IPS DF 19.7 (cell line): ENCODE measurements at regions not wholly inside any gene's neighbourhood (a gene's known extent, or its start where the extent isn't known, plus 50 kb on each side); places are given as distances from the start of the nearest gene placed in this dataset.

ENCODE experiments used
- DNase-seq: peaks from one replicate; pipeline ENCODE4 v3.0.0-alpha.2; 2013; ENCODE audit warnings: low read depth, low spot score

DNA sequence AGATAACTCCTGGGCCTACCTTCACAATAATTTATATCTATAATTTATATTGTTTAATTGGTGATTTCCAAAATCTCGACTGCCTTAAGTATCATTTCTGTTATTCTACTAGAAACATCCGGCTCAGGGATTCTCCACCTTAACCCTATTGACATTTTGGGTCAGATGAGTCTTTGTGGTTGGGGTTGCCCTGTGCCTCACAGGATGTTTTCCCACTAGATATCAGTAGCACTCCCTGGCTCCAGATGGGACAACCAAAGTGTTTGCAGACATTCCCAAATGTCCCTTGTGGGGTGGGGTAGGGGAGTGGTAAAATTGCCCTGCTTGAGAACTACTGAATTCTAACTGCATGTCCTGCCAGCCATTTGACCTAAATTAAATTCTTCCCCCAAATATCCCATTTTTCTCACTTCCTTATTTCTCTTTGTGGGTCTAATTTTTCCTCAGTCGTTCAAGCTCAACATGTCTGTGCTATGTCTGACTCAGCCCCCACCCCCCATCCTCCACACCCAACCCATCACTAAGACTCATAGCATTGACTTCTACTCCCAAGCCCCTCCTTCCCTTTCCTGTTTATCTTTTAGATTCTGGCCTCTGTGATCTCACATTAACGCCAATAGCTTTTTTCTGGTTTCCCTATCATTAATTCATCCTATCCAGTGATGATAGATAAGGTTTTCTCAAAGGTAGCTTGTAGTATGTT is 545.1 kb downstream of the EFNB2 start:
- DNase-seq, result no peak

DNA sequence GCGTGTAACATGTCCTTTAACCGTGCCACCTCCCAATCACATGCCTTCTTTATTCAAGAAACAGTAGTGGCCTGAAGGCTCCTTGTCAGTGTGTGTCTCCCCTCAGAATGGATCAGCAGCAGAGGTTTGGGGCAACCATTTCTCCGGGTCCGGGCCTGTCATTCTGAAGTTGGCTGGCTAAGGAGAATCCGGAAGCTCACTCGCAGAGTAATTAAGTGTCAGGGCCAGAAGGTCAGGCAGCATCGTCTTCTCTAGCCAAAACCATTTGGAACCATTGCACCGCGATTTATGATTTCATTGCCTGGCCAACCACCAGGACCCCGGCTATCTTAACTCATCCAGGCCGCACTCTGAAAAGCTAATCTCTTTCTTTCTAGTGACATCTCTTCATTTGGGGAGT is 550.8 kb downstream of the EFNB2 start:
- DNase-seq, result no peak

DNA sequence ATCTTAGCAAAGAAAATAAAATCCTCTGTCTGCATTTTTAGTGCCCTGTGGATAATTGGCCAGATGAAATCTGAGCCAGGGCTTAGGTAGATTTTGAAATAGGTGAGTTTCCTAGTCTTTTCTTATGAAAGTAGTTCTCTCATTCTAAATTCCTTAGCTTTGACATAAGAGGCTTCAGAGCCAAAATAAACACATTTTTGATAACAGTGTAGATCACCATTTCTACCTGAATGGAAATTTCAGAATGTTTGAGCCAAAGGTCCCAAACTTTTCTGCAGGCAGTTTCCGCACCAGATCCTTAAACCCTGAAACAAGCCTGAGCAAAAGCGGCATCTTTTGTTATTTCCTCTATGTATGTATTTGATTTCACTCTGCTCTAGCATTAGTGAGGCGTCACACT is 551.2 kb downstream of the EFNB2 start:
- DNase-seq, result no peak

DNA sequence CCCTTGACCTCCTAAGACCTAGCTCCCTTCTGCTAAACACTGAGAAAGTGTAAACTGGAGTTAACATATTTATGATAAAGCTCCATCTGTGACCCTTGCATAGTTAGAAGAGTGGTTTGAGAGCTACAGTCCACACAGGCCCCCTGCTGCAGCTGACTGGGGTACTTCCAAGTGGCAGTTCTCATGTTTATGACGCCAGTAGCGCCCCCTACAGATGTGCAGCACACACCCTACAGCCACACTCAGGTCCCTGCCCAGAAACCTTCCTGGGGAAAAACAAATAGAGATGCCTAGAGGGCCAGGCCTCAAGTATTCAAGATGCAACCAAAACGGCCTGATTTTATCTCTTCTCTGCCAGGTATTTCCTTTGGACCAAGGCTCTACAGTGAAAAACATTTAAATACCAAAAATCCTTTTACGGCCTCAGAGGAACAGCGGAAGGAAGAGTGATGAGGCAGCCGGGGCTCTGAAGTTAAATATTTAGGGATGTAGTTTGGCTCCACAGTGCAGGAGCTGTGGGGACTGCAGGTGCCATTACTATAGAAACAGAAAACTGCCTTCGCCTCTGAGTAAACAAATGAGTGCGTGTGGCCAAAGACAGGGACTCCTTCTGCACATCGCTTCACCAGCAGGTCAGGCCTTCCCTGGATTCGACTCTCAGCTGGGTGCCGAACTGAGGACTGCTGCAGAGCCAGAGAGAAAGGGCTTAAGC is 553.1 kb downstream of the EFNB2 start:
- DNase-seq, result peak; percentile 33

DNA sequence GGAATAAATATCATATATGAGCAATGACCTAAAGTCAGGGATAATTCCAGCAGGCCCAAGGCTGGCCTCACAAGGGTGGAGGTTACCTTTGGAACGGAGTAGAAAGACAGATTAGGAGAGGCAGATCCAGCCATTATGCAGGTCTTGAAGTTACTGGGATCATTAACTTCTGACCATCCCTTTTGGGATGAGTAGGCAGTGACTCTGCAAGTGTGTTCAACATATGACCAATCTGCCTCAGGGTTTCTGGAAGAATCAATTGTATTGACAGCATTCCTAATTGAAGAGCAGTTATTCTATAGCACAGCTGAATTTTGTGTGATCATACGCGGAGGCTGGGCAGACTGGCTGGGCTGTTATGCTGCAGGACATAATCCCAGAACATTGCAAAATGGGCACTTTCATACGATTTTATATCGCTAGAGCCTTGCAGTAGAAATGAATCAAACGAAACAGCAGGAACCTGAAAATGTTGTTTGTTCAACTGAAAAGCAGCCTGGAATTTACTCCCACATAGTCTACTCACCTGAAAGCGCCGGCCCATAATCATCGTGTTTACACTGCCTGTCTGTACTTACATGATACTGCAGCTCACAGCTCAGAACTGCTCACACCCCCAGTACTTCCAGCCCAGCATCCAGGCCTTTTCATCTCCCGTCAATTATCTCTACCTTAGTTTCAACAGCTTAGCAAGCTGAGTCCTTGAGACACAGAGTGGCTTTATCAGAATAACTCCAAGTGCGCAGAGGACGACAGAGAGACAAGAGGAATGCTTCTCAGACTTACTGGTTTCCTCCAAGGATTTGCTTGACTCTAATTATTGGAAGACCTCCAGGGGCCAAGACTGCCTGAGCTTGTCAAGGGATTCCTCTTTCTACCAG is 556.1 kb downstream of the EFNB2 start:
- no peak for DNase-seq

DNA sequence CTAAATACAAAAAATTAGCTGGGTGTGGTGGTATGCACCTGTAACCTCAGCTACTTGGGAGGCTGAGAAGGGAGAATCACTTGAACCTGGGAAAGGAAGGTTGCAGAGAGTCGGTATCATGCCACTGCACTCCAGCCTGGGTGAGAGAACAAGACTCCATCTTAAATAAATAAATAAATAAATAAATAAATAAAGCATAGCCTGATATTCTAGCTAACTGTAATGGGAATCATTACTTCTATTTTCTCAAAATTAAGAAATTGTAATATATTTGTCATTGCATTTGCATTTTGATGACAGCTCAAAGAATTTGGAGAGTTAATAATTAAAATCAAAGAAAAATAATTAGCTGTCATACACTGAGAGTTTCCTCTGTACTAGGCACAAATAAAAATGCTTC is 561.1 kb downstream of the EFNB2 start:
- DNase-seq, result no peak

DNA sequence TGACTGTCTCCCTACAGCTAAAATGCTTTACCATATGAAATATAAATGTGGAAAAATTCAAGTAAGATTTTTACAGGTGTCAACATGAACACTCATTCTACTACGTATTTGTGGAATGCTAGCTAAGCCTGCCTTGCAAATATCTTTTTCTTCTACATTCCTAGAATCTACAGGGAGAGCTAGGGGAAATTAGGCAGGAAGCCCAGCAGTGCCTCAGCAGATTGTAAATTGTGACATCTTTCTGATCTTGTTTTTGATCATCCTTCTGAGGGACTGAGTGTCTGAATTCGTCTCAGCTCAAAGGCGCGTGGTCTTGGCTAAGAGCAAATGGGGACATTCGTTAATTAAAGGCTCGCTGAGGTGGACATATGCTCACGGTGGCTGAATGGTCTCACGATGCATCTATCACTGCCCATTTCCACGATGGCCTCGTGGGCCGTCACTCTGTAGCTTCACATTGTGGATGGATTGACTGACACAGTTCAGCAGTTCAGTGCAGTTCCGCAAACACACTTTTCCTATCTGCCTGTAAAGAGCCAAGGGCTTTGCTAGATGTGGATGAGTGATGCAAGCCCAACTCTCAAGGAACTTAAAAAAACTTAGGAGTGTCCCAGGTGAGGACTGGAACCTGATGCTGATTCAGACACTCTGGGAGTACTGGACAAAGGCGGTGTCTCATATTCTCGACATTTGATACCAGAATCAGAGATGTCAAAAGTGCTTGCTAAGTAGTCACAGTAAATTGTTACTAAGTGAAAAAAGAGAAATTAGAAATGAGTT is 562.5 kb downstream of the EFNB2 start:
- no peak for DNase-seq

DNA sequence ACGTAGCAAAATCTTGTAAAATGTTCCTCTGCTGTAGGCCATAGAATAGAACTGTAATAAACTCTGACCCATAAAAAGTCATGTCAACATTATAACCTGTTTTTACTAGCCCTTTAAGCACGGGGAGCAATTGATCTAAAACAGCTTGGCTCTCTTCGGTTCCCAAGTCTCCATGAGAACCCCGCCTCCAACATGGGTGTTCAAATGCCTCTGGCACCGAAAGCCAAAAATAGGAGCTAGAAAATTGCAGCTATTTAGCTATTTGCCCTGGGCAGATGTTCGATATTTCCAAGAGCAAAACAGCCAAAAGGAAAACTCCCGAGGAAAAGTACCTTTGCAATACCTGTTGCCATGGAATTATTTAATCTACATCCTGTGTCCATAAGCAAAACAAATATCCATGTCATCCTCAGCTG is 563.1 kb downstream of the EFNB2 start:
- no peak for DNase-seq

DNA sequence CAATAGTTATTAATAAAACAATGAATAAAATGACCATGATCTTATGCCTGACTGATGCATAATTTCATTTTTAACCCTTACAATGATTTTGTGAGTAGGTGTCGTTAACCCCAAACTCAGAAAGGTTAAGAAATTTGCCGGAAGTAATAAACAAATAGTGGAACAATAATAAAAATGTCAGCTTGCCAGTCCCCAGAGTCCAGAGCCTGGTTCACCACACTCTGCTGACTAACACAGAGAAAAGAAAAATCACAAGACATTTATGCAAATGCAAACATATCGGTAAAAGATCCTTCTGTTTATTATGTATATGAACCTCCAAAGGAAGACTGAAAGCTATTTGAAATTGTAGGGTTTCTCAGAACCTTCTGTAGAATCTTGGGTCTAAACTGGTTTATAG is 563.7 kb downstream of the EFNB2 start:
- no peak for DNase-seq

DNA sequence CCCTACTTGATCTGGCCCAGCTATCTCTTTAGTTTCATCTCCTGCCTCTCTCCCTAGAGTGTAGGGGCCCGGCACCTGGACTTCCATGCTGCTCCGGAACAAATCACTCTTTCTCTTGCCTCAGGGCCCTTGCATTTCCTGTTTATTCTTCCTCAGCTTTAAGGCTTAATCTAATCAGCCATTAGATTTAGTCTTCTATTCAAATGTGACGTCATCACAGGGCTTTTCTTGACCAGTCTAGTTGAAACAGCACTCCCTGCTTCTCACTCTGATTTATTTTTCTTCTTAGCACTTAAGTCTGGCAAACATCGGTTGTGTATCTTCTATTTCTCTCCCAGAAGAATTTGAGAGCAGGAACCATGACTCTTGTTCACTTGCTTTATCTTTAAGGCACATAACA is 564.1 kb downstream of the EFNB2 start:
- no peak for DNase-seq

DNA sequence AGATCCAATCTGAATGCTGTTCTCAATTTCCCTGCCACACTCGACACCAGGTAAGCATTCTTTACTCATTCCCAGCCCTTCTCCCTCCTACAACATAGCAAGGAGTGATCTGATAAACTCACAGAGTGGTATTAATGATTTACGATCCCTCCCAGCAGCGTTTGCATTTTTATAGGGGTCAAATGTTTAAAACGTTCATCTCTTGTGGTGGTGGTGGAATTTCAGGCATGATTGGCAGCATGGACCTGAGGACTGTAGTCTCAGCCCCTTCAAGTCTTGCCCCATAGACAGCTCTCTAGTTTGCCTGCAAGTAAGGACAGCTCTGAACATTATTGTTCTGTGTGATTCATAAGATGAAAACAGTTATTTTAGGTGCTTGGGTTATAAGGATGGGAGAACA is 565.7 kb downstream of the EFNB2 start:
- DNase-seq, result no peak

DNA sequence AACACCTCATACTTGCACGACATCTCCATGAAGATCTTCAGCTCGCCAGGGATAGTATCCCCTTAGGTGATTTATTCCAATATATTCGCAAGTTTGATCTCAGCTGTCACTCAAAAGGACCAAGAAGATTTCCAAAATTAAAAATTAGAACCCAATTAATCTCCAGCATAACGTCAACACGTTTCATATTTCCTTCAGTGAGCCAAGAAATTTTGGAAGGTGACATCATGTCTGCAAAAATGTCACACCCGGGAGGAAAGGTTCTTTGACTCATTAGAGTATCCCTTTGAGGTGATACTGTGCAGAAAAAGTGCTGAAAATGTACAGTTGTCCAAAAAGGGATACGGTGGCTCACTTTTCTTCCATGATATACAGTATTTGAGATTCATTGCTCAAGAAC is 569.6 kb downstream of the EFNB2 start:
- DNase-seq, result no peak

DNA sequence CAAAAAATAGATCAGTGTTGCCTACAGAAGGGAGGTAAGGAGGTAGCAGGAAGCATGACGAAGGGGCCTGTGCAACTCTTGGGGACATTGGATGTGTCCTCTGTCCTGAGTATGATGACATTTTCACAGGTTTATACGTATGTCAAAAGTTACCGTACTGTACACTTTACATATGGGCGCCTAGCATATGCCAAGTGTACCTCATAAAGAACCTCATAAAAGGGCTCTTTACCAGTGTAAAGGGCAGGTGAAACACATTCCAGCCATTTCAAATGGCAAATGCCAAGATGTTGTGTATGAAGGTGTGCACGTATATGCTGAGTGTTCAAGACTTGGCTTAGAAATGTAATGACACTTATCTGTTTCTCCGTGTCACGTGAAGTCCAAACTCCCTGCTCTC is 573.4 kb downstream of the EFNB2 start:
- DNase-seq, result no peak

DNA sequence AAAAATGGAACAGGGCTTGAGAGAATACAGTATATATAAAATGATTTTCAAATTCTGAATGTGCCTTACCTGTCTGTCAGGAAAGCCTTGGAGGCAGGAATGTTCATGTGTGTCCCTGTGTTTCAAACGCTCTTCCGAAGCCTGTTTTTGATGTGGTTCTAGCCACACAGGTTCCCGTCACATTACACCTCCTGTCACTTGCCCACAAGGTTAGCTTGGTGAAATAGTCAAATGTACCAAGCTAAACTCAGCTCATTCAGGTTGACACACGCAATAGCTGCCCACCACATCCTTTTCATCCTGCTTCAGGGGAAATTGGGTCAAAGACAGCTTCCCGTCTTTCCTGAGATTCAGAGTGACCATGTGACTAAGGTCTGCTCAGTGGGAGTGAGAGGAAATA is 574.0 kb downstream of the EFNB2 start:
- no peak for DNase-seq

DNA sequence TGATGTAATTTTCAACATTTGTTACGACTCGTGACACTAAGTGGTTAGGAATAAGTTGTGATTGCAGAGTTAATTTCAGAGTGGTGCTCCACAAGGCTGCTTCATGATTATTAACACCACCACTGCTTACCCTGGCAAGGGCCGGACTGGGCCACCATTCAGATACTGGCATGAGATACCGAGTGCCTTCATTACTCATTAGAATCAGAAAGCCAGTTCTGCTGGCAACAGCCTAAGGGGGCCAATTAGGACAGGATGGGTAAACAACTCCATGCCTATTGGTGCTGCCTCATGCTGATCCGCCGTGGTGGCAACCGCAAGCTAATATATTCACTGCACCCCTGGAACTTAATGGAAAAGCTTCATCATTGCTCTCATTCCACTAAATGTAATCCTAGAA is 575.1 kb downstream of the EFNB2 start:
- DNase-seq, result no peak

DNA sequence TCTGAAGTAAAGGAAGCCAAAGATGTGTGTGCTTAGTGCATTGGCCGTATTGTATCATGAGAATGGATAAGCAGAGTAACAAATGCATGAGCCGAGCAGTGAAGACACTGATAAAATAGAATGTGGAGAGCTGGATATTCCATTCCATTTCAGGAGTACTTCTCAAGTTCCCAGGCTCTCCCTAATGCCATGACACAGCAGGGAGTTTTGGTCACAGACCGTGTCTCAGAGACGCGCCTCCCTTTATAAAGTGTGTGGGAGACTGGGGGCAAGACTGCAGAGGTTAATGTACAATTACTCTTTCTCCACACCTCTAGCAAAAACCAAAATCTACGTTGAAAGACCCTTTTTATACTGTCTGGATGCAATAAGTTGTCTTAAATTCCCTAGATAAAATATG is 575.6 kb downstream of the EFNB2 start:
- no peak for DNase-seq

DNA sequence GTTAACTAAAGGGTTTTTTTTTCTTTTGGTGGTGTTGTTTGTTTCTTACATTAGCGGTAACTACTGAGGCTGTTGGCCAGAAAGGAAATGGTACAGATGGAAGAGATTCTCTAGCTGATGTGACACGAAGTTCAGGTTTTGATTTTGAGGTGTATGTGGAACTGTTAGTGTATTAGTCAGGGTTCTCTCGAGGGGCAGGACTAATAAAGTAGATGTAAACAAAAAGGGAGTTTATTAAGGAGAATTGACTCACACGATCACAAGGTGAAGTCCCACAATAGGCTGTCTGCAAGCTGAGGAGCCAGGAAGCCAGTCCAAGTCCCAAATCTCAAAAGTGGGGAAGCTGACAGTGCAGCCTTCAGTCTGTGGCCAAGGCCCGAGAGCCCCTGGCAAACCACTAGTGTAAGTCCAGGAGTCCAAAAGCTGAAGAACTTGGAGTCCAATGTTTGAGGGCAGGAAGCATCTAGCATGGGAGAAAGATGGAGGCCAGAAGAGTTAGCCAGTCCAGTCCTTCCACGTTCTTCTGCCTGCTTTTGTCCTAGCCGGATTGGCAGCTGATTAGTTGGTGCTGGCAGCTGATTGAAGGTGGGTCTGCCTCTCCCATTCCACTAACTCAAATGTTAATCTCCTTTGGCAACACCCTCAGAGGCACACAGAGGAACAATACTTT is 577.6 kb downstream of the EFNB2 start:
- DNase-seq, result no peak

DNA sequence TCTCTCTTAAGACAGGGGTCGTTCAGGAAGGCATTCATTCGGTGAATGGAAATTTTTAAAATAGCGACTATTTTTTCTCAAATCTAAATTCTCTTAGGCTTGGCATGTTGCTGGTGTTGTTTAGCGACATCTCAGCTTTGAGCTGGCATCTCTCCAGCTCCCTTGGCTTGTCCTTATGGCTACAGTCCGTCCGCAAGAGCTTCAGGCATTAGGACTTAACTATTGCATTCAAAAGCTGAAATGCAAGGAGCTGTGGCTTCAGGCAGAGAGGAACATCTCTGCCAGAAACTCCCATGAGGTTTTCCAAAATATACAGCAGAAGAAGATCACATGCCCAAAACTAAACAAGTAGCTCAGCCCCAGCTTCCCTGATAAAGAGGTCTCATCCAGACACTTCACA is 578.5 kb downstream of the EFNB2 start:
- DNase-seq, result no peak

DNA sequence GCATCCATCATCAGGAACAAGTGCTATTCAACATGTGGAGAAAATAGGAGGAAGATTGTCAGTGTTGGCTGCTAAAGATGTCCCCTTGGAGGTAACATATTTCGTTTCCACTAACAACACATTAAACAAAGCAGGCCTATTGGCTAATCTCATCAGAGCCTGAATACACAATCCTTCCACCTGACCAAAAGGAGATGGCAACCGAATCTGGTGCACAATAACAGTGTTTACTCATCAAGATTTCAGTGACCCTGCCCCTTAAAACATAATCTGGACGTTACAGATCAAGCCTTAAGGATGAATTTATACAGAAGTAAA is 582.5 kb downstream of the EFNB2 start:
- DNase-seq, result no peak

DNA sequence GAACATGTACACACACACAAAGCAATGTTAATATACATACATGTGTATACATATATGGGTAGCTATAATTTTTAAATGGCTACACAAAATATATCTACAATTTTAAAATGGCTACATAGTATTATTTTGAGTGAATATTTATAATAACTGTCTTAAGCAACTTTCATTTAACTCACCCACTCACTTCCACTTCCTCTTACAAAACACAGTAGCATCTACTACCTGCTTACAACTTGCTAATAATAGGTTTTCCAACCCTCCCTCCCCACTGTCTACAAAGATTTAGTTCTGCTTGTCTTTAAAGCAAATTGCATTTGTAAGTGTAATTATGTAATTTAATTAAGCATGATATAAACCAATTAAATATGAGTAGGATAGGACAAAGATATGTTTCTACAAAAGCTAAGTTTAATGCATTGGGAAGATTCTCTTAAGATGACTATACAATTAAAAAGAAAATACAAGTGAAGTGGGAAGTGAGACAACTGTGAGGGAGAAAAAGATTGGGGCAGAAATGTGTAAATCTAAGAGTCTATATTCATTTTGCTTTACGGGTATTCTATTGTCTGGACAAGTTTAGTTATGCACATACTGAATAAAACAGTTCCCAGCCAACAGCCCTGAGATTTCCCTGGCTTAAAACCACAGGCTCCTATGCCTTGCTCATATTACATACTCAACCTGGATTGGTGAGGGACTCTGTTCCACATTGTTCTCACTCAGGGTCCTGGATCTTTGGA is 583.1 kb downstream of the EFNB2 start:
- DNase-seq, result no peak

DNA sequence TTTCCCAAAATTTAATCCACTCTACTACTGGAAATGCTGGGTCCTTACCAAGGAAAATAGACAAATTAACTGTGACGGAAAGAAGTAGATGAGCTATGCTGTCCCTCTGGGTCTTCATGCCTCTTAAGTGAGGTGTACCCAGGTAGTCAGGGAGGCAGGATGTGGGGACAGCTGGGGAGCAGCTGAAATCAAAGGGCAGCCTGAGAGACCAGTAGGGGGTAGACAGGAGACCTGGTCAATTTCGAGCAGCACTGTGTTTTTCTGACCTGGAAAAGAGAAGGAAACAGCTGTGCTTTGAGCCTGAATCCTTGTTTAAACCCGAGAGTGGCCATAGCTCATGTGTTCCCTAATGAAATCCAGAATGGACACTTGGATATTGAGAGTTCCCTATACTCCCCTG is 587.3 kb downstream of the EFNB2 start:
- peak; percentile 15 for DNase-seq
